GM21529 (cell line): ENCODE measurements at regions not wholly inside any gene's neighbourhood (a gene's known extent, or its start where the extent isn't known, plus 50 kb on each side); places are given as distances from the start of the nearest gene placed in this dataset.

ENCODE experiments used
- ATAC-seq: cut with Tn5 transposase; IDR thresholded peaks from one replicate; pipeline ENCODE4 v1.9.1; 2021; ENCODE audit not compliant: unreplicated experiment

GRCh38 chr2:121038891-121039616 lies 245.9 kb downstream of the TFCP2L1 start:
- ATAC-seq, result no peak

DNA sequence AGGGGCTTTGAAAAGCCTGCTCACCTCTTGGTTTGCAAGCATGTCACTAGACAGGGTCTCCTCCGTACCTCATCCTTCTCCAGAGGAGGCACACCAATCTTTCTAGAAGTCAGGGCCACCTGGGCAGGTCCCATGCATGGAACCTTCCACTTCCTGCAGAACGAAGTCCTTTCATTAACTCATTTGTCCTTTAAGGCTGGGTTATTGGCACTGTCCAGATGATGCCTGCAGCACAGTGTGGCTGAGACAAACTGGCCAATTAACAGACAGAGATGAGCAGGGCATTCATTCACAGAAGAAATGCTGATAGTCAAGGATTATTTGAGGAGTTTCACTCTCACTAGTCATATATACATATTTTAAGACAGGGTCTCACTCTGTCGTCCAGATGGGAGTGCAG lies 245.3 kb downstream of the TFCP2L1 start:
- ATAC-seq, result no peak

- ATAC-seq, result no peak
Observed at GRCh38 chr2:121041516-121041915, 243.5 kb downstream of the TFCP2L1 start.

- ATAC-seq, result no peak
Observed at GRCh38 chr2:121043061-121043826, 241.8 kb downstream of the TFCP2L1 start.

DNA sequence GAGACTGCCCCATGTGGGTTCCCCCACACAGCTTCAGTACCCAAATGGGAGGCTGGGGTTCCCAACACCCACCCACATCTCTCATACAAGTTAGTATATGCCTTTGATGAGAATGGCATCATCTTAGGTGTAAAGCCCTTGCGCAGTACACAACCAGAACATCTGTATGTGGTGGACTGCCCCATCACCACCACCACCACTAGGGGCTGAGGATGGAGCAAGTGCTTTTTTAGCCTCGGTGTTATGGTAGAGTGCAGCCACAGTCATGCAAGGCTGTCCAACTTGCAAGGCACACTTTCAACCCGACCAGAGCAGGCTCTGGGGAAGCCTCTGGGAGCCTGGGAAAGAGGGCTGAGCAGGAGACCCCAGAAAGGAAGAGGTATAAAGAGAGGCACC lies 241.2 kb downstream of the TFCP2L1 start:
- ATAC-seq, result no peak

DNA sequence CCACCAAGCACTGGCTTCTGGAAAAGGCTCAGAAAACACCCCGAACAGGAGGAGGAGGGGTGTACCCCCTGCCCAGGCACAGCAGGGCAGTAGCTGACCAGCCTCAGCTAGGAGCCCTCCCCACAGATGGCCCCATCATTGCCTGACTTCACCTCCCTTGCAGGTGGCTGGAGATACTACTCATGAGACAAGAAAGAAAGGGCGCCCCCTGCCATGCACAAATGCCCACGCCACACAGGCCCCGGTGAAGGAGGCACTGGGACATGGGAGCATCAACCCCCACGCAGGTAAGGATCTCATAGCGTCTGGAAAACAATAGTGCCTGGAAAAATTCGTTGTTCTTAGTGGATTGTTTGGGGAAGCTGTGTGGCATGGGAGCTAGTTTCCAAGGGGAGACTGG lies 240.6 kb downstream of the TFCP2L1 start:
- ATAC-seq, result no peak

DNA sequence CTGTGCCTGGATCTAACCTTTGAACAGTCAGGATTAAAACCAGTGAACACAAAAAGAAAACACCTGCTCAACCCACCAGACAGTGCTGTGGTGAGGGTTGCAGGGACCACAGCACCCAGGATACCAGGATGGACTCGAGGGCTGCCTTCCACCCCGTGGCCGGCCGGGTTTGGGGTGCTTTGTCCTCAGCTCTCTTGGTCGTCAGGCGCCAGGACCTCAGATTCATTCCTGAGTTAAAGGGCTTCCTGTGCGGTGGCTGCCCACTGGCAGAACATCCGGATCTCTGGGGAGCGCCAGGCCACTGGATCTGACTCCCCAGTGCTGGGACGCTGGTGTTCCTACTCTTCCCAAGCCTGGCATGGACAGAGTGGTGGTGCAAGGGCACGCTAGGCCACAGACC lies 239.8 kb downstream of the TFCP2L1 start:
- no peak for ATAC-seq

- no peak for ATAC-seq
Observed at GRCh38 chr2:121046335-121046734, 238.7 kb downstream of the TFCP2L1 start.

GRCh38 chr2:121047383-121047782 lies 237.6 kb downstream of the TFCP2L1 start:
- ATAC-seq, result no peak

GRCh38 chr2:121049131-121049530 lies 235.9 kb downstream of the TFCP2L1 start:
- no peak for ATAC-seq

DNA sequence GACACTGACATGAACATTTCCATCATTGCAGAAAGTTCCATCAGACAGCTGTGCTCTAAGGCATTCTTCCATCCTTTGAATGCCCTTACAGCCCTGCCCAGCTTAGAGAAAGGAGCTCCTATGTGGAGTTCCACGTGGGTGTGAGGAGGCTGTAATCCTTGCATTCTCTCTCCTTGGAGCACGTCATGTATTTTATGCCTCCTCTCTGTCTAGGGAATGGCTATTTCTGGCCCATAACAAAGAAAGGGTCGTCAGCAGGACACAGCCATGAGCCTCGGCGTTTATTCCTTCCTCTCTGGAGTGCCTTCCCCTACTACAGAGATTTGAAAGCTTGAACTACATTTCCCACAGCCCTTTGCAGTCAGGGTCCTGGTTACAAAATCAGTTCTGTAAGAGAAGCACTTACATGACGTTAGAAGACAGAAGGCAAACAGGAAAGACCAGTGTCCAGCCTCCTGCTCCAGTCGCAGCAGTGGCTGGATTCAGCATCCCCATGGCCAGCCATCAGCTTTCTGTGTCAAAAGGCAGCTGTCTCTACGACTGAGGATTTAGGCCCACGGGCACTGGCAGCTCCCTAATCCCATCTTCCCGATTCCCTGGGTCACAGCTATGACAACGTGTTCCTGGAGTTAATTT lies 234.9 kb downstream of the TFCP2L1 start:
- ATAC-seq, result no peak

GRCh38 chr2:121051311-121051710 lies 233.7 kb downstream of the TFCP2L1 start:
- no peak for ATAC-seq

DNA sequence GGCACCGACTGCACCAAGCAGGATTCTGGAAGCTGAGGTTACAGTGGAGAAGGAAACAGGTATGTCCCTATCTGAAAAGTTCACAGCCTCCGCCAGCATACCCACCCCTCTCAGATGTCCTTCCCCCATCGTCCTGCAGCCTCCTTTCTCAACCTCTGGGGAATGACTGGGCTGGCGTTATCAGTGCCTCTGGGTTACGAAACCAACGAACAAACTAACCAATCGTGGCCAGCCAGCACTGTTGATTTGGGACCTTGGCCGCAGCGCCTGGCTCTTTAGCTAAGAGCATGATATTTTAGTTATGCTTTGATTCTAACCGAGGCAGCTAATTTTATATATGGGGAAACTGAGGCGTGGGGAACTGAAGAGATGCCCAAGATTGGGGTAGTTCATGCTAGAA lies 233.0 kb downstream of the TFCP2L1 start:
- ATAC-seq, result no peak

- ATAC-seq, result no peak
Observed at GRCh38 chr2:121052521-121052920, 232.5 kb downstream of the TFCP2L1 start.

GRCh38 chr2:121055088-121055487 lies 229.9 kb downstream of the TFCP2L1 start:
- ATAC-seq, result no peak

GRCh38 chr2:121055501-121055900 lies 229.5 kb downstream of the TFCP2L1 start:
- no peak for ATAC-seq

DNA sequence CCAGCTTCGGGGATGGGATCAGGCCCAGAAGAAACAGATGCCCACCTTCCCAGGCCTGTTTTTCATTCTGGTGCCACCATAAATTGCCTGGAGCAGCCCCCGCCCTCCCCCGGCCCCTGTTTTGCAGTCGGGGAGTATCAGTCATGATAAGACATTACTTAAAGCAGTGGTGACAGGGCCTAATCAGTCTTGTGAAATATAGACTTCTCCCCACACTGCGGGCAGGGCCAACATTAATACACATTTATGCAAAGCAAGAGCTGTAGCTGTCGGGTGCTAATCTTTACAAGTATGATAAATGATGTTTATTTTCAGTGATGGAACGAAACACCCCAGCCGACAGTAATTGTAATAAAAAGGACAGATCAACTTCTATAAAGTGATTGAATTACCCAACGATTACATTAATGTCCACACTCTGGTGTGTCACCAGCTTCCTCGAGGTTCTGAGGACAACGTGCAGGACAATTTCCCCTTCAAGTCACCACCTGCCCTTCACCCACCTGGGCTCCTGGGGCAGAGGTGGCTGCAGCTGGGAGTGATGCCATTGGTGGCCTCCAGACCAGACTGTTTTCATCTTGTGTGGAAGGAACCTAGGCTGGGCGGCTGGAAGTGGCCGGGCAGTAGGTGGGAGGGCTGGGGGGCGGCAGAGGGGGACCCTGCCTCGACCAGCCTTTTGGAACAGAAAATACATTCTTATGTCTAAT lies 226.0 kb downstream of the TFCP2L1 start:
- ATAC-seq, result no peak

DNA sequence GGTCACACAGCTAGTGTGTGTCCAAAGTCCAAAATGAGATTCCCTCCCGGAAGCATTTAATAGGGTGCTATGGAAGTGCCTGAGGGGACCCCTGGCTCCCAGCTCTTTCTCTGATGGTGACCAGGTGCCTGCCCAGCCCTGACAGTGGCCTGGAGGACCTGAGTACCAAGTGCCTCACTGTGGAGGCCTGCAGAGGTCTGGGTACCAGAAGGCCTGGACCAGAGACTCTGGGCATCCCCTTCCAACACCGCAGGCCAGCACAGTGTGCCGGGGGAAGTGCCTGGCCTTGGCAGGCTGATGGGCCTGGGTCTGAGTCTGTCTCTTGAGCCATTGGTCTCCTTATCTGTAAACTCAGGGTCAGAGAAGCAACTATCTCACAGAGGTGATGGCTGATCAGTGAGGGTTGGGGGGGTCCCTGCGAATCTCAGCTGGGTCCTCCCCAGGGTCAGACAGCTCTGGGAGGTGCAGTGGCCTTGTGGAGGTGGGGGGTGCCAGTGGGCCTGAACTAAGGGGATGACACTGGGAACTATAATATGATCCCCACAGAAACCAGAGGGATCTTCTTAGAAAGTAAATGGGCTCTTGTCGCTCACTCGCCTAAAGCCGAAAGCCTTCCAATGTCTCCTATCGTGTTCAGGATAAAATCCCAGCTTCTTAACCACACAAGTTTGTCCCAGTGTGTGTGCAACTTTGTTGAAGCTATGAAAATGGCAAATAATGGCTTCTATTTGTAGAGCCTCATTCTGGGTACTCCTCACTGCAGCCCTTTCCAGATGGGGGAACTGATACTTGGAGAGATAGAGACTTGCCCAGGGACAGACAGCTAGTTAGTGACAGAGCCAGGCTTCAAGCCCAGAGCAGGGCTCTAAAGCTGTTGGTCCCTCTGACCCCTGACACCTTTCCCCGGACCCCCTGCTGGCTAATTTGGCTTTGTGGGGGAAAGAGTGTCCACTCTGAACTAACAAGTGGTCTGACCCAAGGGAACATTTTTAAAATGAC lies 225.1 kb downstream of the TFCP2L1 start:
- no peak for ATAC-seq

GRCh38 chr2:121061633-121062032 lies 223.4 kb downstream of the TFCP2L1 start:
- ATAC-seq, result no peak

GRCh38 chr2:121063471-121063870 lies 221.5 kb downstream of the TFCP2L1 start:
- no peak for ATAC-seq
